GM19023 (cell line): ENCODE measurements at regions not wholly inside any gene's neighbourhood (a gene's known extent, or its start where the extent isn't known, plus 50 kb on each side); places are given as distances from the start of the nearest gene placed in this dataset.

Experiments used
- ATAC-seq: cut with Tn5 transposase; IDR thresholded peaks from one replicate; pipeline ENCODE4 v1.9.1; 2021; ENCODE audit warnings: mild to moderate bottlenecking, moderate library complexity; ENCODE audit not compliant: unreplicated experiment

DNA sequence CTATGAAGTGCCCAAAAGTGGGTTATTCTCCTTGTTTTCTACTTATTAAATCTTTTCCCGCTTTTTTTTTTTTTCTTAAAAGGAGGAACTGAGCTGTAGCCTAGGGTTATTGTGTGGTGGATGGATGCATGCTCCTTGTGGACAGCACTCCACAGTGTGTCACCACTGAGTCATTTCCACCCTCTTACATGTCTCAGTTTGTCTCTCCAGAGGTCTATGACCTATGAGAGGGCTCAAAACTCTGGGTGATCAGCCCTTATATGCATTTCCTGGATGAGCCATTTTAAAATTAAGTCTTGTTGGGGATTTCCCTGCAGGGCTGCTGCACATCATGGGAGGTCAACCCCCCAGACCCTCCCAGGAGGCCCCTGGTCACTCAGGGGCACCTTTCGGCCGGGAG, 102.2 kb upstream of the MOCS2 start:
- ATAC-seq = no peak

DNA sequence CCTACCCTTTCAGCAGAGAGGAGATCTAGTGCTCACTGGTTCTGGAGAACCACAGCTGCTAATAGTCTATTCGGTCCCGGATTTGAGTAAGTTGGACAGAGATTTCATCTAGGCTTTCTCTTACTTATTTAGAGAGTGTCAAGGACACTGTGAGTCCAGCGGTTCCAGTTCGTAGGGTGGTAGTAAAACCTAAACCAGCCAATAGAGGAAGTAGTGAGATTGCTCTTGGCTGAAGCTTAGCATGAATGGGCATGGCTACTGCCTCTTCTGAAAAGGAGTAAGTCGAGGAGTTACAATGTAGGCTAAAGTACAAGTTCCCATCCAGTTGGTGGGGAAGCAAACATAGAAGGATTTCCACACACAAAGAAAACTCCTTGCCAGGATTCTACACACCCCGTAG, 109.6 kb upstream of the MOCS2 start:
- no peak for ATAC-seq

GRCh38 chr5:53219610-53220009, 110.1 kb upstream of the MOCS2 start:
- no peak for ATAC-seq

DNA sequence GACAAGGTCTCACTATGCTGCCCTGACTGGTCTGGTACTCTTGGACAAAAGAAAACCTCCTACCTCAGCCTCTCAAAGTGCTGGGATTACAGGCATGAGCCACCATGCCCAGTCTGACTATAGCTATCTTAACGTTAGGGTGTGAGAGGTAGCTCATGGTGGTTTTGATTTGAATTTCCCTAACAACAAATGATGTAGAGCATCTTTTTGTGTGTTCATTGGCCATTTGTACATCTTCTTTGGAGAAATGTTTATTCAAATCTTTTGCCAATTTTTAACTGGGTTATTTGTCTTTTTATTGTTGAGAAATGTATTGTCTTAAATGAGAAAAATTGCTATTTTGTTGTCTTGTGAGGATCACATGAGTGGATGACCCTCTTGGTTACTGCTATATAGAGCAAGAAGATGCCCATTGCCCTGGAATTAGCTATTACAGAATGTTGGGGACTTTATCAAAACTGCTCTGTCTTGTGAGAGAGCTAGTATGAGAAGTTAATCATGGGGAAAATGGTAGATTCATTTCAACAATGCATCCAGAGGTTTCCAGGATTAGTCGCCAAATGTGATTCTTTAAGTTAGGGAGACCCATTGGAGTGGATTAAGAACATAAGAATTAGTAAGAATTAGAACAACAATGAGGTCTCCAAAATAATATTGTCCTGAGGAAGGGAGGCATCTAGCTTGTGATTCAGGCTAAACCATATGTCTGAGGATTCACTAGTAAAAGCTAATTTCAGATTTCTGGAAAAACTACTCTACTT, 124.3 kb upstream of the MOCS2 start:
- ATAC-seq = no peak

DNA sequence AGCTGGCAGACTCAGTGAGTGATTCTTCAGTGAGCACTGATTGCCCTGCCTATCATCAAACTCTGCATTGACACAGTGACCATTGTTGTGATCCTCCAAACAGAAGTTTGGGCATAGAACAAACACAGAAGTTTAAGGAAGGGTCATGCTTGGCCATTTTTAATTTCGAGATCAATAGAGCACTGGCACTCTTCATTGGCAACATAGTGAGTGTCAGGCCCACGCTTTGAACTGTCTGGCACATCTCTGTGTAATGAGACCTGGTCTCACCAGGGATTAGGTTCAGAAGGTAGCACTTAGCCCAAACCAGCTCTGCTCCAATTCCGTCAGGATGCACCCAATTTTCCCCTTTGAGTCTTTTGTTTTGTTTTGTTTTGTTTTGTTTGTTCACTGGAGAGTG, 127.1 kb upstream of the MOCS2 start:
- no peak for ATAC-seq

DNA sequence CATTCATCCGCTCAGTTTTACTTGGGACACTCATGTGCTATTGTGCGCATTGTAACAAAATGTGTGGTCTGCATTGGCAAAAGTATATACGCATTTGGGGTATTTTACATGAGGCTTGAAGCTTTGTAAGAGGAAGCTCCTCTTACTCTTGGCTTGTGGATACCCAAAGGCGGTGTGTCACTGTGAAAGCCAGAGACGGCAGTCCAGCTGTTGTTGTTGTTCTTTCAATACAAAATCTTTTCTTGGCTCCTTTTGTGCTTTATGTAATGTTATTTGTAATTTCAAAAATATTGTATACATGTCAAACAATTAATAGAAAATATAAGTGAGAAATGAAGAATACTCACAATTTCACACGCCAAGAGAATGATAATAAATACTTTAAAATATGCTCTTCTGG, 128.3 kb upstream of the MOCS2 start:
- ATAC-seq = no peak

GRCh38 chr5:53239301-53239990, 129.9 kb upstream of the MOCS2 start:
- ATAC-seq = no peak

- ATAC-seq = no peak
These were observed 131.1 kb upstream of the MOCS2 start for GRCh38 chr5:53240661-53241060.

DNA sequence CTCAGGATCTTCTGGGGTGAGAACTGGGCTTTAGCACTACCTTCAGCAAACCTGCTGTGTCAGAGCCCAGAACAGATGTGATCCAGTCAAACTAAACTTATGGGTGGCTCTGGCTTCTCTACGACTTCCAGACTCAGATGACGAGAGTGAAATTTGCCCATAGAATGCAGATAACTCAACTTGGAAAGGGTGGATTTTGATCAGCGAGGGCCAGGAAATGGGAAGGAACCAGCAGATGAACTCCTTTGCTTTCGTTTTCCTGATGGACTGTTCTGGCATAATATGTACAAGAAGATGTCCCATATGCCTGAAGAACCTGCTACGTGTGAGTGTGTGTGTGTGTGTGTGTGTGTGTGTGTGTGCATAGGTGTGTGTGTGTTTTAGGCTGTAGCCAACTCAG, 132.0 kb upstream of the MOCS2 start:
- no peak for ATAC-seq

- ATAC-seq = no peak
These were observed 133.8 kb upstream of the MOCS2 start for GRCh38 chr5:53243403-53243802.

- no peak for ATAC-seq
These were observed 136.7 kb upstream of the MOCS2 start for GRCh38 chr5:53246042-53246836.

- ATAC-seq = no peak
These were observed 140.1 kb upstream of the MOCS2 start for GRCh38 chr5:53249529-53250200.

GRCh38 chr5:53250201-53250550, 140.6 kb upstream of the MOCS2 start:
- ATAC-seq = no peak

GRCh38 chr5:53253421-53253871, 143.9 kb upstream of the MOCS2 start:
- ATAC-seq = no peak

DNA sequence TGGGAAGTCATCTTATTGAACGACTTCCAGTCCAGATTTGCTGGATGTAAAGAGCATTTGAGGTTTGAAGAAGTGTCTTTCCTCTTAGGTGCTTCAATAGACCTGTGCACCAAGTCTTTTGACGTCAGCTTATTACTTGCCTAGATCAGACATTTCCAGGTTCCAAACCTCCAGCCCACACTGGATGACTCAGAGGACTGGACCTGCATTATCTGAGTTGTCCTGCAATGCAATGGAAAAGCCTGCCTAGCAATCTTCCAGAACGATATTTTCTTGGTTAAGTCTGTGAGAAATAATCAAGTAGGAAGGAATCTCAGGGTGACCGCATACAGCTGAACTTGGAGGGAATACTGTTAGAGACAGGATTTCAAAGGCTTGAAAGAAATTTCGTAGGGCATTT, 147.2 kb upstream of the MOCS2 start:
- no peak for ATAC-seq

GRCh38 chr5:53257806-53258373, 148.3 kb upstream of the MOCS2 start:
- ATAC-seq = no peak

GRCh38 chr5:53259176-53259575, 149.6 kb upstream of the MOCS2 start:
- ATAC-seq = no peak

DNA sequence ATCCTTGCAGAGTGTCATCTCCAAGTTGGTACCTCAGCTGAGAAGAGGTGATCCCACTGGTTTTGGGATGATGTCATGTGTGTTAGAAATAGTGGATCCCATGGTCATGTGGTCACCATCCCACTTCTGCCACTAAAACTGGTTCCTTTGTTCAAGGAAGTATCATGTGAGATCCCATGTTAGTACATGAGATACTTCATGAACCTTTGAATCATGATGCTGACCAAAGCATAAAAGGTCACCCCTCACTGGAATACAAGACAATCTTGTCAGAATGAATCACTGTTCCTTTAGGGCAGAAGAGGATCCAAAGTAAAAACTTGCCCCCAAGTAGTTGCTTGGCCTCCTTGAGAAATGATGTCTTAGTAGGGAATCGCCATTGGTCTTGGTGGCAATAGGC, 150.9 kb upstream of the MOCS2 start:
- ATAC-seq = no peak

DNA sequence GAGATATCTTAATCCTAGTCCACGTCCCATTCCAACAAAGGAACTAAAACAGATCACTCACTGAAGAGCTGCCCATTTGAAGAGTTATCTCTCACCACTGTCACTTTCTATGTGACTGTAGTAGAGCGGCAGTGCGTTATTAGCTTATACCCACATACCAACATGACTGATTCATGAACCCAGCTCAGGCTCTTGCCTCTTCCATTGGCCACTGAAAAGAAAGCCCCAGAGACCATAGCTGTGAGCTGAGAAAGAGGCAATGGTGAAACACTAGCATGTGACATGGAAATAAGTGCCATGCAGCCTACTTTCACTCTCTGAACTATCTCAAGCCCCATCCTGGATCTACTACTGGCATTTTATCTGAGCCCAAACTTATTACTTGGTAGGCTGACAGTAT, 151.7 kb upstream of the MOCS2 start:
- no peak for ATAC-seq

DNA sequence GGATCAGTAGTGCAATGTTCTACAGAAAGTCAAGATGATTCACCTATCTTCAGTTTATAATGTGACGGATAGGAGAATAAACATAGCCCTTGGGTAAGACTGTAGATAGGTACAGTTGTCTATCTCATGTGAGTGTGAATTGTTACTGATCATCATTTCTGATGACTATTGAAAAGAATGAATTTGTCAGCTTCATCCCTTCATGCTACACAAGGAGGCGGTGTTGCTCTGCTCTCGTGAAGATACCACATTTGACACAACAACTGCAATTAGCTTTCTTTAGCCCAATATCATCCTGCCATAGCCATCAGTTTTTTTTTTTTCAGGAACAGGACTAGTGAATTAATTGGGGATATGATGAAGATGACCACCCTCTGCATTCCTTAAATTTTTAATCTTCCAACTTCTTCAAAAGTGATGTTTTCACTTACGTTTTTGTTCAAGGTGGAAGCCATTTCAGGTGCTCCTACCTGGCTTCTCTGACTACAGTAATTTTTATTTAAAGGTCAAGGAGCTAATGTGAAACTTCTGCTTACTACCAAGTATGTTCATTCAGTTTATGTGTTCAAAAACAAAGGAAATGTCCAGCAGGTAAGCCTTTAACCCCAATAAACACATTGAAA, 152.9 kb upstream of the MOCS2 start:
- no peak for ATAC-seq

GRCh38 chr5:53263151-53263550, 153.6 kb upstream of the MOCS2 start:
- no peak for ATAC-seq
